H9 (cell line): ENCODE measurements at regions not wholly inside any gene's neighbourhood (a gene's known extent, or its start where the extent isn't known, plus 50 kb on each side); places are given as distances from the start of the nearest gene placed in this dataset.

Experiments
- DNase-seq: peaks from one replicate; pipeline ENCODE4 v3.0.0-alpha.2; 2017
- H2AFZ ChIP-seq: one replicate; pipeline ENCODE4 v1.6.1; 2013; ENCODE audit warnings: mild to moderate bottlenecking, low read length, control low read depth, moderate library complexity
- H2AK5ac ChIP-seq: 2 replicates; pipeline ENCODE4 v1.6.1; 2013; ENCODE audit warnings: low read length, control low read depth, mixed read lengths; ENCODE audit not compliant: insufficient read length
- H2BK120ac ChIP-seq: one replicate; pipeline ENCODE4 v1.6.1; 2013; ENCODE audit warnings: low read depth, mild to moderate bottlenecking, low read length, control low read depth, inconsistent platforms; ENCODE audit not compliant: poor library complexity, severe bottlenecking
- H2BK12ac ChIP-seq: 2 replicates; pipeline ENCODE4 v1.6.1; 2013; ENCODE audit warnings: low read length, control low read depth, mixed read lengths, low read depth; ENCODE audit not compliant: insufficient read length
- H2BK15ac ChIP-seq: 2 replicates; pipeline ENCODE4 v1.6.1; 2013; ENCODE audit warnings: low read depth, low read length, control low read depth
- H2BK20ac ChIP-seq: one replicate; pipeline ENCODE4 v1.6.1; 2013; ENCODE audit warnings: low read depth, mild to moderate bottlenecking, low read length, control low read depth, inconsistent platforms; ENCODE audit not compliant: poor library complexity, severe bottlenecking
- H2BK5ac ChIP-seq: 2 replicates; pipeline ENCODE4 v1.6.1; 2013; ENCODE audit warnings: low read length, control low read depth, mixed read lengths; ENCODE audit not compliant: insufficient read length
- H3K14ac ChIP-seq: 2 replicates; pipeline ENCODE4 v1.6.1; 2013; ENCODE audit warnings: low read length, control low read depth; ENCODE audit not compliant: insufficient read depth
- H3K18ac ChIP-seq: 2 replicates; pipeline ENCODE4 v1.6.1; 2013; ENCODE audit warnings: low read depth, mild to moderate bottlenecking, mixed read lengths, low read length, control low read depth; ENCODE audit not compliant: insufficient read length
- H3K23ac ChIP-seq: 2 replicates; pipeline ENCODE4 v1.6.1; 2013; ENCODE audit warnings: low read length, control low read depth, mixed read lengths, low read depth; ENCODE audit not compliant: insufficient read length
- H3K23me2 ChIP-seq: 2 replicates; pipeline ENCODE4 v1.6.1; 2013; ENCODE audit warnings: low read depth, mild to moderate bottlenecking, mixed read lengths, low read length, control low read depth; ENCODE audit not compliant: insufficient read length, poor library complexity, severe bottlenecking
- H3K27ac ChIP-seq: 2 replicates; pipeline ENCODE4 v1.5.1; 2013; ENCODE audit warnings: low read length, control low read depth, mixed read lengths, low read depth; ENCODE audit not compliant: insufficient read length
- H3K27me3 ChIP-seq: 2 replicates; pipeline ENCODE4 v1.6.1; 2013; ENCODE audit warnings: low read length, control low read depth, inconsistent platforms; ENCODE audit not compliant: insufficient read depth
- H3K4ac ChIP-seq: 2 replicates; pipeline ENCODE4 v1.6.1; 2013; ENCODE audit warnings: low read depth, mild to moderate bottlenecking, control low read depth, inconsistent platforms, low read length, moderate library complexity
- H3K4me1 ChIP-seq: 2 replicates; pipeline ENCODE4 v1.6.1; 2013; ENCODE audit warnings: low read length, control low read depth, inconsistent platforms; ENCODE audit not compliant: insufficient read depth
- H3K4me2 ChIP-seq: 2 replicates; pipeline ENCODE4 v1.6.1; 2013; ENCODE audit warnings: low read length, control low read depth, mixed read lengths; ENCODE audit not compliant: insufficient read length, insufficient read depth
- H3K56ac ChIP-seq: 2 replicates; pipeline ENCODE4 v1.6.1; 2013; ENCODE audit warnings: low read depth, mild to moderate bottlenecking, mixed read lengths, low read length, control low read depth; ENCODE audit not compliant: insufficient read length
- H3K79me1 ChIP-seq: 2 replicates; pipeline ENCODE4 v1.6.1; 2013; ENCODE audit warnings: low read depth, mild to moderate bottlenecking, moderate library complexity, low read length, control low read depth, inconsistent platforms; ENCODE audit not compliant: insufficient read depth, poor library complexity, severe bottlenecking
- H3K79me2 ChIP-seq: 2 replicates; pipeline ENCODE4 v1.6.1; 2013; ENCODE audit warnings: low read length, control low read depth, inconsistent platforms; ENCODE audit not compliant: insufficient read depth
- H3K9ac ChIP-seq: 2 replicates; pipeline ENCODE4 v1.6.1; 2013; ENCODE audit warnings: low read length, control low read depth, mixed read lengths; ENCODE audit not compliant: insufficient read length; ENCODE audit errors: extremely low read depth
- H3K9me3 ChIP-seq: one replicate; pipeline ENCODE4 v1.6.1; 2013; ENCODE audit warnings: low read depth, low read length, inconsistent platforms; ENCODE audit not compliant: control insufficient read depth
- H3T11ph ChIP-seq: one replicate; pipeline ENCODE4 v1.6.1; 2013; ENCODE audit warnings: mild to moderate bottlenecking, low read length, control low read depth, inconsistent platforms
- H4K20me1 ChIP-seq: one replicate; pipeline ENCODE4 v1.6.1; 2013; ENCODE audit not compliant: control insufficient read depth, insufficient read length, insufficient read depth
- H4K5ac ChIP-seq: 2 replicates; pipeline ENCODE4 v1.6.1; 2013; ENCODE audit warnings: low read depth, mild to moderate bottlenecking, mixed read lengths, low read length, control low read depth; ENCODE audit not compliant: insufficient read length
- H4K8ac ChIP-seq: replicated peaks from 2 replicates; pipeline ENCODE4 v1.6.1; 2013; ENCODE audit warnings: low read length, control low read depth, mixed read lengths, low read depth; ENCODE audit not compliant: insufficient read length
- H4K91ac ChIP-seq: 2 replicates; pipeline ENCODE4 v1.6.1; 2013; ENCODE audit warnings: low read depth, mild to moderate bottlenecking, moderate library complexity, mixed read lengths, low read length, control low read depth; ENCODE audit not compliant: insufficient read length
- H3K27ac Mint-ChIP-seq, 3 experiments: 2 replicates in 2 of 3; 3 replicates in 1 of 3; pipeline ENCODE4 v1.8.0; 2020 to 2021; ENCODE audit warnings: mixed read lengths in 3 of 3, mild to moderate bottlenecking in 1 of 3, moderate library complexity in 1 of 3
- H3K27me3 Mint-ChIP-seq: 2 replicates; pipeline ENCODE4 v1.8.0; 2021; ENCODE audit warnings: low read depth, mild to moderate bottlenecking, moderate library complexity, mixed read lengths
- H3K36me3 Mint-ChIP-seq, 3 experiments: 2 replicates in 2 of 3; 3 replicates in 1 of 3; pipeline ENCODE4 v1.8.0; 2020 to 2021; ENCODE audit warnings: low read depth in 3 of 3, mixed read lengths in 3 of 3; ENCODE audit not compliant: insufficient read depth in 1 of 3
- H3K4me1 Mint-ChIP-seq, 2 experiments: 2 replicates each; pipeline ENCODE4 v1.8.0; 2020; ENCODE audit warnings: mixed read lengths in 2 of 2
- H3K4me3 Mint-ChIP-seq, 2 experiments: 2 replicates in 1 of 2; 3 replicates in 1 of 2; pipeline ENCODE4 v1.8.0; 2020 to 2021; ENCODE audit warnings: mild to moderate bottlenecking in 2 of 2, mixed read lengths in 2 of 2, moderate library complexity in 1 of 2
- H3K9me3 Mint-ChIP-seq, 2 experiments: 2 replicates in 1 of 2; 3 replicates in 1 of 2; pipeline ENCODE4 v1.8.0; 2020; ENCODE audit warnings: mild to moderate bottlenecking in 2 of 2, mixed read lengths in 2 of 2, moderate library complexity in 1 of 2
- WGBS: extraction: QIAGEN DNeasy Blood & Tissue Kit; methylation state at CpG from one replicate; pipeline ENCODE4 v1.1.7; 2013; ENCODE audit warnings: missing lambda C conversion rate, low lambda C conversion rate, mixed read lengths; ENCODE audit not compliant: insufficient read length; ENCODE audit errors: extremely low coverage; 5-methylcytosine and 5-hydroxymethylcytosine counted together
- TF ChIP-seq, protein P1 (sequence below): fragments of 200-600 bp; sonication (generic); conservative IDR thresholded peaks from 3 replicates; pipeline ENCODE4 v1.8.0; 2021; ENCODE audit warnings: antibody characterized with exemption, mild to moderate bottlenecking

DNA sequence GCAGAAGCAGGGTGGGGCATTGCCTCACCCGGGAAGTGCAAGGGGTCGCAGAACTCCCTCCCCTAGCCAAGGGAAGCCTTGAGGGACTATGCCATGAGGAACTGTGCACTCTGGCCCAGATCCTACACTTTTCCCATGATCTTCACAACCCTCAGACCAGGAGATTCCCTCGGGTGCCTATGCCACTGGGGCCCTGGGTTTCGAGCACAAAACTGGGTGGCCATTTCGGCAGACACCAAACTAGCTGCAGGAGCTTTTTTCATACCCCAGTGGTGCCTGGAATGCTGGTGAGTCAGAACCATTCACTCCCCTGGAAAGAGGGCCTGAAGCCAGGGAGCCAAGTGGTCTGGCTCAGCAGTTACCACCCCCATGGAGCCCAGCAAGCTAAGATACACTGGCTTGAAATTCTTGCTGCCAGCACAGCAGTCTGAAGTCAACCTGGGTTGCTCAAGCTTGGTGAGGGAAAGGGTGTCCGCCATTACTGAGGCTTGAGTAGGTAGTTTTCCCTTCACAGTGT is 573.7 kb upstream of the ANO3 start:
- no peaks in the 10 kb centered on the region for H3K23me2 ChIP-seq
- H3K27ac Mint-ChIP-seq, result no peak overlapping the region
- no peak overlapping the region for H3K56ac ChIP-seq
- DNase-seq, result no peak
- H3K4ac ChIP-seq, result no peak overlapping the region
- no peak overlapping the region for H4K91ac ChIP-seq
- H3K4me1 Mint-ChIP-seq, result no peaks in the 10 kb centered on the region
- TF ChIP-seq, protein P1, sequence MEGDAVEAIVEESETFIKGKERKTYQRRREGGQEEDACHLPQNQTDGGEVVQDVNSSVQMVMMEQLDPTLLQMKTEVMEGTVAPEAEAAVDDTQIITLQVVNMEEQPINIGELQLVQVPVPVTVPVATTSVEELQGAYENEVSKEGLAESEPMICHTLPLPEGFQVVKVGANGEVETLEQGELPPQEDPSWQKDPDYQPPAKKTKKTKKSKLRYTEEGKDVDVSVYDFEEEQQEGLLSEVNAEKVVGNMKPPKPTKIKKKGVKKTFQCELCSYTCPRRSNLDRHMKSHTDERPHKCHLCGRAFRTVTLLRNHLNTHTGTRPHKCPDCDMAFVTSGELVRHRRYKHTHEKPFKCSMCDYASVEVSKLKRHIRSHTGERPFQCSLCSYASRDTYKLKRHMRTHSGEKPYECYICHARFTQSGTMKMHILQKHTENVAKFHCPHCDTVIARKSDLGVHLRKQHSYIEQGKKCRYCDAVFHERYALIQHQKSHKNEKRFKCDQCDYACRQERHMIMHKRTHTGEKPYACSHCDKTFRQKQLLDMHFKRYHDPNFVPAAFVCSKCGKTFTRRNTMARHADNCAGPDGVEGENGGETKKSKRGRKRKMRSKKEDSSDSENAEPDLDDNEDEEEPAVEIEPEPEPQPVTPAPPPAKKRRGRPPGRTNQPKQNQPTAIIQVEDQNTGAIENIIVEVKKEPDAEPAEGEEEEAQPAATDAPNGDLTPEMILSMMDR, result no peak
- no peak overlapping the region for H2AK5ac ChIP-seq
- no peak overlapping the region for H3K27ac ChIP-seq
- no peaks in the 10 kb centered on the region; the same call in 1 of the 2 replicates for H3K27me3 Mint-ChIP-seq
- no peak overlapping the region for H3K18ac ChIP-seq
- H3K79me1 ChIP-seq, result no peaks in the 10 kb centered on the region
- H3K36me3 Mint-ChIP-seq, result peaks cover 9 to 29% (median 23%) of the 10 kb centered on the region in 3 experiments; a peak in 6 of 7 replicates
- peaks cover 31 to 37% of the 10 kb centered on the region in 2 experiments for H3K9me3 Mint-ChIP-seq
- no peaks in the 10 kb centered on the region for H3K9me3 ChIP-seq
- no peaks in the 10 kb centered on the region for H3K4me1 ChIP-seq
- no peak overlapping the region for H3T11ph ChIP-seq
- no peak overlapping the region for H4K8ac ChIP-seq
- no peak overlapping the region for H4K5ac ChIP-seq
- H3K23ac ChIP-seq, result no peak overlapping the region
- H3K4me3 Mint-ChIP-seq, result no peak overlapping the region
- H2BK120ac ChIP-seq, result no peak overlapping the region
- H4K20me1 ChIP-seq, result no peaks in the 10 kb centered on the region
- no peaks in the 10 kb centered on the region for H3K27me3 ChIP-seq
- H2AFZ ChIP-seq, result no peak overlapping the region
- H3K4me2 ChIP-seq, result no peak overlapping the region
- H2BK15ac ChIP-seq, result no peak overlapping the region
- no CpG with 5 or more reads among the region's 6 CpGs for WGBS
- H3K79me2 ChIP-seq, result no peaks in the 10 kb centered on the region
- H2BK12ac ChIP-seq, result no peak overlapping the region
- H3K14ac ChIP-seq, result no peak overlapping the region
- no peak overlapping the region for H2BK5ac ChIP-seq
- H3K9ac ChIP-seq, result no peak overlapping the region
- H2BK20ac ChIP-seq, result no peak overlapping the region
